Ishikawa (cell line): ENCODE measurements at regions not wholly inside any gene's neighbourhood (a gene's known extent, or its start where the extent isn't known, plus 50 kb on each side); places are given as distances from the start of the nearest gene placed in this dataset.

Source experiments
- CEBPB ChIP-seq: IDR thresholded peaks from 2 replicates; pipeline ENCODE4 v1.6.1; 2012
- CREB1 ChIP-seq: IDR thresholded peaks from 2 replicates; pipeline ENCODE4 v1.6.1; 2012; ENCODE audit warnings: low read depth
- EGR1 ChIP-seq: IDR thresholded peaks from 2 replicates; pipeline ENCODE4 v1.6.1; 2012
- EP300 ChIP-seq: IDR thresholded peaks from 2 replicates; pipeline ENCODE4 v1.6.1; 2012; ENCODE audit warnings: borderline replicate concordance
- FOXM1 ChIP-seq: IDR thresholded peaks from 2 replicates; pipeline ENCODE4 v1.6.1; 2012; ENCODE audit warnings: low read depth, borderline replicate concordance
- NFIC ChIP-seq: IDR thresholded peaks from 2 replicates; pipeline ENCODE4 v1.6.1; 2012
- RAD21 ChIP-seq: IDR thresholded peaks from 2 replicates; pipeline ENCODE4 v1.6.1; 2012; ENCODE audit warnings: low read depth
- REST ChIP-seq: IDR thresholded peaks from 2 replicates; pipeline ENCODE4 v1.6.1; 2012; ENCODE audit warnings: low read depth, mild to moderate bottlenecking
- TAF1 ChIP-seq: IDR thresholded peaks from 2 replicates; pipeline ENCODE4 v1.6.1; 2012; ENCODE audit warnings: low read depth, mild to moderate bottlenecking
- TCF12 ChIP-seq: IDR thresholded peaks from 2 replicates; pipeline ENCODE4 v1.6.1; 2012; ENCODE audit warnings: low read depth
- TEAD4 ChIP-seq: IDR thresholded peaks from 2 replicates; pipeline ENCODE4 v1.6.1; 2012
- USF1 ChIP-seq: IDR thresholded peaks from 2 replicates; pipeline ENCODE4 v1.6.1; 2012
- YY1 ChIP-seq: IDR thresholded peaks from 2 replicates; pipeline ENCODE4 v1.6.1; 2012; ENCODE audit warnings: low read depth
- ZBTB7A ChIP-seq: IDR thresholded peaks from 2 replicates; pipeline ENCODE4 v1.6.1; 2012; ENCODE audit warnings: low read depth
- TF ChIP-seq, protein P1 (sequence below): IDR thresholded peaks from 2 replicates; pipeline ENCODE4 v1.6.1; 2012

GRCh38 chr7:138245682-138246081 lies 169.4 kb downstream of the AKR1D1 start:
- TF ChIP-seq REST, result no peak
- 0 out of 2 replicates have a peak, but pooled peaks have one; percentile 23 for TF ChIP-seq CEBPB
- TF ChIP-seq EGR1, result no peak
- TF ChIP-seq TEAD4, result no peak
- no peak for TF ChIP-seq YY1
- no peak for TF ChIP-seq TCF12
- TF ChIP-seq TAF1, result no peak

DNA sequence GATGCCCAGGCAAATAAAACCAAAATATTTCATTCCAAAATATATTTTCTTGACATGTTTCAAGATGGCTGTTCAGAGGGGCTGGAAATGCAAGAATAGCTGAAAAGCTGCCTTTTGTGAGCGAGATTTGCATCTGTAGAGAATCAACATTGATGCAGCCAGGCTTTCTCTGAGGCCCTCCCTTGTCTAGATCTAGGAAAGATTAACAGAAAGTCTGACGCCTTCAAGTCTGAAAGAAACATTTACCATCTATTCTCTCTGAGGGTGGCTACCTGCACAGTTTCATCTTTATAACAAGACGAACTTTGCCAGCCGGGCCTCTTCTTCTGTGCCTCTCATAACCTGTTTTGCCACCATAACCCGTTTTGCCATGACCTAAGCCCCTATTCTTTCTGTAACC lies 170.2 kb downstream of the AKR1D1 start:
- TF ChIP-seq FOXM1 (no peak), TEAD4 (no peak), ZBTB7A (no peak), NFIC (no peak)

GRCh38 chr7:138247081-138247480 lies 170.8 kb downstream of the AKR1D1 start:
- TF ChIP-seq ZBTB7A (no peak), REST (no peak), RAD21 (no peak), CREB1 (no peak), EGR1 (no peak), EP300 (no peak), NFIC (no peak)

- TF ChIP-seq REST (no peak), FOXM1 (no peak), EGR1 (no peak)
Observed at GRCh38 chr7:138247568-138248333, 171.5 kb downstream of the AKR1D1 start.

- no peak for TF ChIP-seq CREB1
- TF ChIP-seq TEAD4, result no peak
- no peak for TF ChIP-seq REST
- TF ChIP-seq, protein P1, sequence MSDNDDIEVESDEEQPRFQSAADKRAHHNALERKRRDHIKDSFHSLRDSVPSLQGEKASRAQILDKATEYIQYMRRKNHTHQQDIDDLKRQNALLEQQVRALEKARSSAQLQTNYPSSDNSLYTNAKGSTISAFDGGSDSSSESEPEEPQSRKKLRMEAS, result no peak
- TF ChIP-seq CEBPB, result no peak
- TF ChIP-seq YY1, result no peak
- TF ChIP-seq ZBTB7A, result no peak
- TF ChIP-seq TAF1, result no peak
- no peak for TF ChIP-seq RAD21
- TF ChIP-seq EP300, result no peak
- TF ChIP-seq USF1, result no peak
- no peak for TF ChIP-seq TCF12
- TF ChIP-seq EGR1, result no peak
Observed at GRCh38 chr7:138248609-138249008, 172.3 kb downstream of the AKR1D1 start.
